Astrocyte (in vitro differentiated cells and primary cell): ENCODE measurements at regions not wholly inside any gene's neighbourhood (a gene's known extent, or its start where the extent isn't known, plus 50 kb on each side); places are given as distances from the start of the nearest gene placed in this dataset.
"Not testable (repeated sequence)": the region's sequence is repeated elsewhere in the genome, so short reads cannot be mapped to it uniquely, and the experiment has no call there.

Experiments used
- EZH2 ChIP-seq: IDR thresholded peaks from 2 replicates; pipeline ENCODE4 v1.6.1; 2012; ENCODE audit warnings: mild to moderate bottlenecking, low read length, inconsistent platforms; ENCODE audit not compliant: insufficient read depth
- TF ChIP-seq, protein P1 (sequence below): IDR thresholded peaks from 2 replicates; pipeline ENCODE4 v1.5.1; 2011; ENCODE audit warnings: low read depth, mild to moderate bottlenecking, inconsistent platforms, low read length, moderate library complexity; ENCODE audit not compliant: insufficient read depth

- TF ChIP-seq, protein P1, sequence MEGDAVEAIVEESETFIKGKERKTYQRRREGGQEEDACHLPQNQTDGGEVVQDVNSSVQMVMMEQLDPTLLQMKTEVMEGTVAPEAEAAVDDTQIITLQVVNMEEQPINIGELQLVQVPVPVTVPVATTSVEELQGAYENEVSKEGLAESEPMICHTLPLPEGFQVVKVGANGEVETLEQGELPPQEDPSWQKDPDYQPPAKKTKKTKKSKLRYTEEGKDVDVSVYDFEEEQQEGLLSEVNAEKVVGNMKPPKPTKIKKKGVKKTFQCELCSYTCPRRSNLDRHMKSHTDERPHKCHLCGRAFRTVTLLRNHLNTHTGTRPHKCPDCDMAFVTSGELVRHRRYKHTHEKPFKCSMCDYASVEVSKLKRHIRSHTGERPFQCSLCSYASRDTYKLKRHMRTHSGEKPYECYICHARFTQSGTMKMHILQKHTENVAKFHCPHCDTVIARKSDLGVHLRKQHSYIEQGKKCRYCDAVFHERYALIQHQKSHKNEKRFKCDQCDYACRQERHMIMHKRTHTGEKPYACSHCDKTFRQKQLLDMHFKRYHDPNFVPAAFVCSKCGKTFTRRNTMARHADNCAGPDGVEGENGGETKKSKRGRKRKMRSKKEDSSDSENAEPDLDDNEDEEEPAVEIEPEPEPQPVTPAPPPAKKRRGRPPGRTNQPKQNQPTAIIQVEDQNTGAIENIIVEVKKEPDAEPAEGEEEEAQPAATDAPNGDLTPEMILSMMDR, result not testable (repeated sequence)
- TF ChIP-seq EZH2, result not testable (repeated sequence)
Measured at GRCh38 chr7:41388933-41389332, 314.0 kb downstream of the INHBA start.
